HG03565 (cell line): ENCODE measurements at regions not wholly inside any gene's neighbourhood (a gene's known extent, or its start where the extent isn't known, plus 50 kb on each side); places are given as distances from the start of the nearest gene placed in this dataset.
"Not testable (repeated sequence)": the region's sequence is repeated elsewhere in the genome, so short reads cannot be mapped to it uniquely, and the experiment has no call there.

Experiments
- ATAC-seq: cut with Tn5 transposase; IDR thresholded peaks from one replicate; pipeline ENCODE4 v1.9.1; 2021; ENCODE audit warnings: mild to moderate bottlenecking, moderate library complexity; ENCODE audit not compliant: unreplicated experiment

DNA sequence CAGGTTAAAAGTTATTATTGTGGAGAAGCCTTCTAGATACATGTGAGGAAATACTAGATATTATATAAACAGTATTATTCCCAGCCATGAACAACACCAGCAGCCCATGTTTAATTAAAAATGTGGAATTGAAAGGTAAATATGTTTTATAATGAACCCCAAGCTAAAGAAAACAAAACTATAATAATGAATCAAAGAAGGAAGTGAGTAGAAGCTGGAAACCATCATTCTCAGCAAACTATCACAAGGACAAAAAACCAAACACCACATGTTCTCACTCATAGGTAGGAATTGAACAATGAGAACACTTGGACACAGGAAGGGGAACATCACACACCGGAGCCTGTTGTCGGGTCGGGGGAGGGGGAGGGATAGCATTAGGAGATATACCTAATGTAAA is 167.6 kb upstream of the CXXC4 start:
- not testable (repeated sequence) for ATAC-seq

DNA sequence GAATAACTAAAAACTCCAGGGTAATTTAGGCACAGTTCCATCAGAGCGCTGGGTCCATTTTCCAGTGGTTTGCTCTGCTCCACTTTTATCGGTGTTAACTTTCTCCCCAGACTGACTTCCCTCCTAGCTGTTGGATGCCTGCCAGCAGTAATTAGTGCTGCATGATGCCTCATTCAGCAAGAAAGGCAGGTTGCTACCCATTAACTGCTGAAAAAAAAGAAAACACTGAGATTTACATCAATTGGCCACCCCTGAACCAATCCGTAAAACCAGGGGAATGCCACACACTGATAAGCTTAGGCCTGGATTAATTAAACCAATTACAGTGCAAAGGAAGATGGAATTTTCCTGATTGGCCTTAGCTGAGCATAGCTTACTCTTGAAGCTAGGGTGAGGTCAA is 182.4 kb upstream of the CXXC4 start:
- no peak for ATAC-seq

DNA sequence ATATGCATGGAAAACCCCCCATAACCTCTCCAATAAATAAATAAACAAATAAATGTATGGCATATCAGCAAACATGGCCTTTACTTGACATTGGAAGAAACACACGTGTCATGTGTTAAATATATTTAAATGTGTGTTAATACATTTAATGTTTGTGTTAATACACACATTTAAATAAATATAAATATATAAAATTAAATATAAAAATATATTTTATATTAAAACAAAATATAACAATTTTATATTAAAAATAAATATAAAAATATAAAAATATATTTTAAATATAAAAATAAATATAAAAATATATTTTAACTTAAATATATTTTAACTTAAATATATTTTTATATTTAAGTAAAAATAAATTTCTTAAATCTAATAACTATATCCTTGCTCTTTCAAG is 187.6 kb upstream of the CXXC4 start:
- no peak for ATAC-seq

DNA sequence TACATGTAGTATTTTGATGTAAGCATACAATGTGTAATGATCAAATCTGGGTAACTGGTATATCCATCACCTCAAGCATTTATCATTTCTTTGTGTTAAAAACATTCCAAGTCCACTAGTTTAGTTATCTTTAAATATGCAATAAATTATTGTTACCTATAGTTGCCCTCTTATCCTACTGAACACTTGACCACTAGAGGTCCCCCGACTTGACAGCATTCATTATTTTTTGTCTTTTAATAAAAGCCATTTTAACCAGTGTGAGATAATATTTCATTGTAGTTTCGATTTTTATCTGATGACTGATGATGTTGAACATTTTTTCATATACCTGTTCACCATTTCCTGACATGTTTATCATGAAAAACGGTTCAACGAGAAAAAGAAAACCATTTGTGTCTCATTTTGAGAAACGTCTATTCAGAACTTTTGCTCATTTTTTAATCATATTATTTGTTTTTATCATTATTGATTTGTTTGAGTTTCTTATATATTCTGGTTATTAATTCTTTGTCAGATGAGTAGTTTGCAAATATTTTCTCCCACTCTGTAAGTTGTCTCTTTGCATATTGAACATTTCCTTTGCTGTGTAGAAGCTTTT is 199.0 kb upstream of the CXXC4 start:
- ATAC-seq: no peak

DNA sequence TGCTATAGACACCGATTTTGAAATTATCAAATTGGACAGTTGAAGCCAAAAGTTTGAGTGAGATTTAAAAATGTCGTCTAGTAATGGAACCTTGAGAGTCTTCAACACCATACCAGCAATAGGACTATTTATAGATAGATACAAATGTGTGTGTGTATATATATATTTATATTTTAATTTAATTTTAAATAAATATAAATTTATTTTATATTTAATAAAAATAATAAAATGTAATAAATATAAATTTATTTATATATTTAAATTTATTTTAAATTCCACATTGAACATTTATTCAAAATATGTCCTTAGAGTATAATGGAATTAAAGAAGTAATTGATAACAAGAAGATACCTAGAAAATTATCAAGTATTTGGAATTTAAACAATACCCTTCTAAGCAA is 221.9 kb upstream of the CXXC4 start:
- ATAC-seq: no peak

DNA sequence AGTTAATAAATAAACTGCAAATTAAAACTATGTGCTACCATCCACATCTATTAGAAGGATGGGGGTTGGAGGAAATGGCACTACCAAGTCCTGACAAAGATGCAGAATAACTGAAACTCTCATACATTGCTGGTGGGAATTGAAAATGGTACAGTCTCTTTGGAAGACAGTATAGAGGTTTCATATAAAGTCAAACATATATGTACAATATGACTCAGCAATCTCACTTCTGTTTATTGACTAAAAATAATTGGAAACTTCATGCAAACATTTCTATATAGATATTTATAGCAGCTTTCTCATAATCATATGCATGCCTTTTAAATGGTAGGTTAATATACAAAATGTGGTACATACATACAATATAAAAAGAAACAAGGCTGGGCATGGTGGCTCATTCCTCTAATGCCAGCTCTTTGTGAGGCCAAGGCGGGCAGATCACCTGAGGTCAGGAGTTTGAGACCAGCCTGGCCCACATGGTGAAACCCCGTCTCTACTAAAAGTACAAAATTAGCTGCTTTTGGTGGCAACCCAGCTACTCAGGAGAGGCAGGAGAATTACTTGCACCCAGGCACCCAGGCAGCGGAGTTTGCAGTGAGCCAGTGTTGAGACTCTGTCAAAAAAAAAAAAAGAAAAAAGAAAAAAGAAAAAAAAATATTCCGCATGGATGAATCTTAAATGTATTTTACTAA is 225.0 kb upstream of the CXXC4 start:
- ATAC-seq: peak; percentile 98

DNA sequence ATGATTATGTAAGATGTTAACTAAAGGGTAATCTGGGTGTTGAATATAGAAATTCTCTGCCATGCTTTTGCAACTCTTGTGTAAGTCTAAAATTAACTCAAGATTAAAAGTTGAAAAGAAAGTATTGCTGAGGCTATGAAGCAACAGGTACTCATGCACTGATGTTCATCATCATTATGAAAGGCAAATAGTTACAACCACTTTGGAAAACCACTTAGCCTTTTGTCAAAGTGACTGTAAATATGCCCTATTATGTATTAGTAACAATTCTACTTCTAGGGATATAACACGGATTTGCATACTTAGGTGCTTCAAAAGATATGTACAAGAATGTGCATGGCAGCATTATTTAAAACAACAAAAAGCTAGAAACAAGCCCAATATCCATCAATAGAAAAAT is 227.8 kb upstream of the CXXC4 start:
- ATAC-seq: no peak

DNA sequence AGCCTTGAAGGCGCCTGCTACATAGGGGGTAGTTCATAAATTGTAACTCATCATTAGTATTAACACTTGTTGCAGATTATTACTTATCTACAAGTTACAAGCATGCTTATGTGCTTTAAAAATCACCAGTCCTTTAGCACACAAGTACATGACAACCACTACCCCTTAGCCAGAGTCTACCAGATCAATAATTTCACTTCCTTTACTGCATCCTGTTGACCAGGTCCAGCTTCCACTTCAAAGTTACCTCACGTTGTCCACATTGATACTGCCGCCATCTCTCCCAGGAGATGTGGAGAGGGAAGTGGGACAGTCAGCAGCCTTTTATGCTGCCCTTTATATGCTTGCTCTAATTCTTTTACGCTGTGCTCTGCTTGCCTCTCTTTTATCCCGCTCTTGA is 231.3 kb upstream of the CXXC4 start:
- ATAC-seq: no peak

DNA sequence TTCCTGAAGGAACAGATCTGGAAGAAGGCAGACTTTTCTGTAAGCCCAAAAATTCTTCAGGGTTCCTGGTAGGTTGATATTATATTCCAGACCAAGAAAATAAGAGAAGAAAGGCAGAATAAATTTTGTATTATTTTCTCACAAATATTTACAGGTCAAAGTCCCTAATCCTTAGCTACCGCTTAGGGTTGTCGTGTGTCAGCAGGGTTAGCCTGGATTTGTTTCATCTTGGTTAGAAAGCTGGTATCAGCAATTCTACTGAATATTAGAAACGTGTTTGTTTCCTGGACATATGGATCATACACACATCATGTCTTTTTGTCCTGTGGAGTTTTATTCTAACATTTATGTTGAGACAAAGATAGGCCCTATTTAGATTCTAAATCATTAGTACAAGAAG is 232.9 kb upstream of the CXXC4 start:
- ATAC-seq: no peak

DNA sequence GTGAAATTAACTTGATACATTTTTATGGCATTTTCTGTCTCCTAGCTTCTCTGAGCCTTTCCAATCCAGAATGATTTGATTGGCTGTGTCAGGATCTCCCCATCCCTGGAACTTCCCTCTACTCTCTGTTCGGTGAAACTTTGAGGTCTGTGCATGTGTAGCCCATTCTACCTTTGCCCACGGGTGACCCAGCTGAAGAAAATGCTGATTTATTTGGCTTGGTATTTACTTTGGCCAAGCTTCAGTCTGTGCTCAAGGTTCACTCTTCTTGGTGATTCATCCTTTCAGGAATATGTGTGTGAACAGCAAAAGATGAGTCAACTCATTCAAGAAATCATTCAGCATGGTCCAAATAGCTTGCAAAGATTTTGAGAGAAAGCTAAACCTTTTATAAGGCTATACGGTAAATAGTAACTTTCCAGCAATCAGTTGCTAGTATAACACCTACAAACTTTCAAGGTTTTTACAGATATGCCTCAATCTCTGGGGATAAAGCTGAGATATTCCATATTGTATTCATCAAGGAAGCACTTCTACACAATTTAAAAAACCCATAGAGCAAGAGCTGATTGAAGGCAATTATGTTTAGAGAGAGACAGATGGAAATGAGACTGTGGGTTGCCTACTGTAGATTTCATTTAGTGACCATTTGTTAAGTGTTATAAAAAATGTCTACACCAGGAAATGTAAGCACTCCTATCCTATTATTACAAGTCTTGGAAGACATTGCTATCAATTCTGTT is 233.9 kb upstream of the CXXC4 start:
- ATAC-seq: peak; percentile 43

DNA sequence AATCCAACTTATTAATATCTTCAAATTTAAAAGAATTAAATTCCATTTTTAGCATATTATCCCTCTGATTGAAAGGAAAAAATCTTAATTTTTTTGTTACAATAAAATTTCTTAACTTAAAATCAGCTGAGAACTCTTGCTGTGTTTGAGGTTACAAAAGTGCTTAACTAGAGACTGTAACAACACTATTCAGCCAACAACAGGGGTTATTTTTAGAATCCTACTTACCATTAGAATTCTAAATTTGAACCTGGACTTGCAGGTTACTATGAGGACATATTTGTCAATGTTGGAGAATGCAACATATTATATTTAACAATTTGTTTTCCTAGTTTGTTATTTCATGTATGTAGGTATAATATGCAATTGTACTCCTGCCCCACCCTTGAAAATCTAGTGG is 238.1 kb upstream of the CXXC4 start:
- ATAC-seq: no peak

DNA sequence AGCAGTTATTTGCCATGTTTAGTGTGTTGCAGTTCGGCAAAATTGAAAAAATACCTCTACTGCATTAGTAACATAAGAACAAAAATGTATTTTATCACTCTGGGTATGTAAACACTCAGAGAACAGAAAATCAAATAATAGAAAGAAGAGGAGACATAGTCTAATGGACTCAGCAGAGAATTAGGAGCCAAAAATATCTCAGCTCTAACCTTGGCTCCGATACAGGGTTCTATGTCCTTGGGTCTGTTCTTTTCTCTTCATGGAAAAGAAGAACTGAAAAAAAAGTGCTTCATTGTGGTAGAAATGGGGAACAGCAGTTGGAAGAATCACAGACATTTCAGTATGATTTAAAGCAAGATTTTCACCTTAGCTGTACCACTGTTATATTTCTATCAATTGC is 240.5 kb upstream of the CXXC4 start:
- ATAC-seq: no peak

DNA sequence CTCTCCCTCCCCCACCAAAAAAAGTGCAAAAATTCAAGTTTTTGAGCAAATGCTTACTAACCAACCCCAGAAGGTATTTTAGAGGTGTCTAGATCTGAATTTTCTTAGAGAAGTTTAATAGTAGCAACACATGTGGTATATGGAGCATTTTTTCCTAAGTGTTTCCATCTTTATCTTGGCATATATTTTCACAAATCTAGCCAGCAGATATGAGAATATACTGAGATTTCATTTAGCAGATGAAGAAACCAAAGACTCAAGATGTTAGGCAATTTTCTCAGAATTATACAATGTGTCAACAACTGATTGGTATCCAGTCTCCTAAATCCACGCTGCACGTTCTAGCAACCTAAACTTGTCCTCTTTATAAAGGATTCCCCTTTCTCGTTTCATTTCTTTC is 245.5 kb upstream of the CXXC4 start:
- no peak for ATAC-seq

DNA sequence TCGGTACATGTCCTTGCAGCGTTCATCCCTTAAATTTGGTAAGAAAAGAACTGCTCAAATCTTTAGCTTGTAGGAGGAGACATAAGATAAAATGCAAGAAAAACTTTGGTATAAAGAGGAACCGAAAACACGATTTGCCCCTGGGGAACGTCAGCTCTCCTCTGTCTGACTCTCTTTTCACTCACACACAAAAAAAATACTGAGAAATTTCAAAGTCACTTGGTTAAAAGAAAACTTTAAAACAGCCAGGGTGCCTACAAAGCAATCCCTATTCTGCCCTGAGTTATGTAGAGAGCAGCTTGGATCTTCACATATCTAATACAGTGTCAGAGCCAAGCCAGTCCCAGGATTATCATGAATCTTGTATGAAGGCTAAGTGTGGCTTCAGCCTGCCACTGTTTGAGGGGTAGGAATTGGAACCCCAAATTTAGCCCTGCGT is 248.5 kb upstream of the CXXC4 start:
- peak; percentile 95 for ATAC-seq

DNA sequence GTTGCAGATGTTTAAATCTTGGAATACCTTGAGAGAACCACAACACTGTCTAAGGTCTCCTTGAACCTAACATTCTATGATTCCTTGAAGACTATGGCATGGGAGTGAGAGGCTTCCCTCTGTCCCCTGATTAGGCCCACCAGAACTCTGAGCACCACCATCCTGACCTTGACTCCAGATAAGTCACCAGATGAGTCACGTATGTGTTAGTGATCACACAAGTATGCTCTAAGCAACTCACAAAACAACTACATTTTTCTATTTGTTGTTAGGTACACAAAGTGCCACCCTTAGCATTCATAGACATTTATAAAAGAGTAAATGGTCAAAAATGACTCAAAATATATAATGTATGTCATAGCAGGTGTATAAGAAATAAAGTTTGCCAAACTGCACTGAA is 252.9 kb upstream of the CXXC4 start:
- ATAC-seq: no peak

DNA sequence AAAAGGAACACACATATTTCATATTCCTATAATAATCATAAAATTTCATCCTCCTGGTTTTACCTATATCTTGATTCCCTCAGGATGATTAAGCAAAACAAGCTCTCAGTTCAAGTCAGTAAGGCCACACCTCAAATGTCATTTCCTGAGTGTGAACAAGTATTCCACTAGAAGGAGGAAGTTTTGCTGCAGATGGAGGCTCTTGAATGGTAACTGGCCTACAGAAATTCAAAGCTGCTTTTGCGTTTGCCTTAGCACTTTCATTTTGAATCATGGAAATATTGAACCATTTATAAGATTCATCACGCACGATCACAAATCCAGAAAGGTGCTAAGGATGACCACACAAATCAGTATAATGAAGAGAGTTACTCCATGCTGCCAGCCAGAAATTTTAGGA is 254.4 kb upstream of the CXXC4 start:
- peak; percentile 35 for ATAC-seq

DNA sequence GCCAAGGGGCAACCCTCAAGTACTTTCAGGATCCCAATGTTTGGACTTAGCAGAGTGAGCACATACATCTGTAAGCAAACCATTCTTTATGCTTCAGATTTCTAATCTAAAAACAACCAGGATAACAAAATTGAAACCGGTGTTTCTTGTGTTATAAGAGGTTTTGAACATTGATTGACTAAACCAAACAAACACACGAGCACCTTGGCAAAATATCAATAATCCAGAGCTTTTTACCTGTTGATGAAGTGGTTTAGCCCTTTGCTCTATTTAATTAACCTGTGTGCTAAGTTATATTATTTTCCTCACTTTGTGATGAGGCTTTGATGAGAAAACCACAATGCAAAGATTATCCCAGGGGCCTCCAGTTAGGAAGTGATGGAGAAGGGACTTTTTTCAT is 255.3 kb upstream of the CXXC4 start:
- ATAC-seq: no peak

DNA sequence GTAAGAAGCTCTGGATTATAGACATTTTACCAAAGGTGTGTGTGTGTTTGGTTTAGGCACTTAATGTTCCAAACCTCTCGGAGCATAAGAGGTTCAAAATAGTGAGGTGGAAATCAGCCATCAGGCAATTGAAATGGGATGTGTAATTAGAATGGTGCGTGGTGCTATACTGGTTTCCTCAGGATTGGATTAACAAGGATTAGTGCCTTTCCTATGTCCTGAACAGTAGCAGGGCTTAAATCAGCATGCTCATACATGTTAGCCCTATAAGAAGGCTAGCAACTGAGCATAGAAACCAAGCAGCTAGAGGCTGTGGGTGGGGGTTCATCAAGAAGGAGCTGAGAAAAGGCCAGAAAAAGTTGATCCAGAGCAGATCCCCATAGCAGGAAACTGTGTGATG is 256.8 kb upstream of the CXXC4 start:
- ATAC-seq: no peak

DNA sequence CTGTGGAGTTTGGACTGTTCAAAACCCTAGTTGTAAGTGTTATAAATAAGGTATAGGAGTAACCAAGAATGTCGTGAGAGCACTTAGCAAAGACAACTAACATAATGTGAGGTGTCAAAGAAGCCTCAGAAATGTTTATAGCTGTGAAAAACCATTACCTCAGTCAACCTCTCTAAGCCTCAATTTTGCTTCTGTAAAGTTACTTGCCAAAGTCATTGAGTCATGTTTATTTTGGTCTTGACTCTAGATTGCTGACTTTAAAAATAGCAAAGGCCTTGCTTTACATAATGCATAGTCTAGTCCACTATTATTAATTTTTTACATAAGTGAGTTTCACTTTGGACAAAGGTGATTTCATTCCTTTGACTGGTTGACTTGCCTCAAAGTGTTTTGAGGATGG is 257.6 kb upstream of the CXXC4 start:
- ATAC-seq: peak; percentile 82

DNA sequence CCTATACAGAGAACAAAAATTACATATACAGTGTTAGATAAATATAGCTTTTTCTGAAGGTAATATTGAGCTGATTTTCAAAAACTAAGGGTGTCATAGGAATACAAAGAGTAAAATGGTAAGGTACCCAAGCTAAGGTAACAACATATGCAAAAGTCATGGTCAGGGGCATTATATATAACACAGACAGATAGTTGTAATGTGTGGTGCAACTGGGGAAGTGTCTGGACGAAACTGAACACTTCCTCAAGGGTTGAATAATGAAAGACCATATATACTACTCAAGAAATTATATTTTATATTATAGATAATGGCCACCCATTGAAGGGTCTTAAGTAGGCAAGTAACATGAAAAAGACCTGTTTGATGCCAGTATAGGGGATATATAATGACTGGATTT is 262.1 kb upstream of the CXXC4 start:
- peak; percentile 30 for ATAC-seq

DNA sequence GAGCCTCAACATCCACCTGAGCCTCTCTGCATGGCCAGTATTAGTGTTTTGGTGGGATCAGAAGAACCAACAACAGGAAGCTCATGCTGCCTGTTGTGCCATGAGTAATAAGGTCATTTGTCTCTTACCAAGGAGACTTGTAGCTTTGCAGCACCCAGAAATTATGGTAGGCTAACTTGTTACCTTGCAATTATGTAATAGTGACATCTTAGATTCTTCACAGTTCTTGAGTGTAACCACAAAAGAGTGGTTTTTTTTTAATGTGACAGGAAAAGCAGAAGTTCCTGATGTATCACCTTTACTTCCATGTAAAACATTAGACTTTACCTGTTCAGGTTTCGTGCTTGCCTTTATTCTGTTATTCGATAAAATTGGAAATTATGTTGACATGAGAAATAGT is 263.9 kb upstream of the CXXC4 start:
- no peak for ATAC-seq

DNA sequence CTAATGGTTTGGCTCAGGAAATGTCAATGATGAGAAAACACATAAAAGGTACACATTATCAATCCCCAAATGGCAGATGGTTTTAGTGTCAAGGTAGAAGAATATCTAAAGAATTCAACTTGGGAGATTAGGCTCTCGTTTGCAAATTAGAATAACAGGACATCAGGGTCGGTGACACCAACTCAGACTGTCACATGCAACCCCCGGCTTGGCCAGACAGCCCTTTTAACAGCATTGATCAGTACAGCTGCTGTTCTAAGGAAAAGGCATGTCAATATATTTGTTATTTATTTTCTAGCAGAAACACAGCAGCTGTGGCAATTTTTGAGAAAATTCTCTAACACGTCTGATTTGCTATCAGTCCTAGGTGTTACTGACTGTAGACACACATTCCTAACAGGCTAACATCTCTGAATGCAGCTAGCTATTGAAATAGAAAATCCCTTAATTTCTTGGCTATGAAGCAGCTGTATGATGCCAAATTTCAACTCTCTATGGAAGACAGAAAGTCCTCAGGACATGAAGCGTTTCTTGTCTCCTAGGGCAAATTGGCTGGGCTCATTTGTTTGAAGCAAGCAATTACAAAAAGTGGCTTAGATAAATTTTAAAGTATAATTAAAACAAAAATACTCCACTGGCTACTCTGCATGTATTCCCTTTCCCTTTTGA is 269.0 kb upstream of the CXXC4 start:
- no peak for ATAC-seq
